SH-SY5Y (cell line): ENCODE measurements at regions not wholly inside any gene's neighbourhood (a gene's known extent, or its start where the extent isn't known, plus 50 kb on each side); places are given as distances from the start of the nearest gene placed in this dataset.

Experiments
- GATA2 ChIP-seq: IDR thresholded peaks from 2 replicates; pipeline ENCODE4 v1.6.1; 2011; ENCODE audit warnings: mild to moderate bottlenecking, low read depth, low read length
- GATA3 ChIP-seq: IDR thresholded peaks from 2 replicates; pipeline ENCODE4 v1.6.1; 2011; ENCODE audit warnings: low read depth, mild to moderate bottlenecking, low read length, moderate library complexity

DNA sequence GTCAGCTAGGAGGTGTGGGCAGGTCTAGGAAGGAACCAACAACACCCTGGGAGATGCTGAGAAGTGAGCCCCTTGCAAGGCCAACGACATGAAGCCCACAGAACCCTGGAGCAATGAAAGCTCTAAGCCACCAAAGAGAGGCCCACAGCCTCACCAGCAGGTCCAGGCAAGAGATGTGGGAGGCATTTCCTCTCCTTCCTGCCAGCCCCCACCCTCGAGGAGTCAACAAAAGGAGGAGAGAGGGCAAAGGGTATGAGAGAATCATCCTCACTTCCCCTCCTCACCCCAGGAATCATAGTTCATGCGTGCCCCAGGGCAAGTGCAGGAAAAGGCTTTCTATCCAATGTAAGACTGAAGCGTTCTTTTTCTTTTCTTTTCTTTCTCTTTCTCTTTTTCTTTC lies 195.8 kb downstream of the SHQ1 start:
- TF ChIP-seq GATA2 = no peak
- TF ChIP-seq GATA3 = no peak
